Keratinocyte (primary cell): ENCODE measurements at regions not wholly inside any gene's neighbourhood (a gene's known extent, or its start where the extent isn't known, plus 50 kb on each side); places are given as distances from the start of the nearest gene placed in this dataset.

Experiments used
- DNase-seq: peaks from one replicate; pipeline ENCODE4 v3.0.0-alpha.2; 2011; ENCODE audit warnings: low read depth, missing footprints, low spot score
- FAIRE-seq: peaks from 2 replicates; lab custom pipeline; 2011; peaks lifted over from hg19 to GRCh38; lab: Jason Lieb, UNC
- H2AFZ ChIP-seq: 2 replicates; pipeline ENCODE4 v1.6.0; 2012; ENCODE audit warnings: low read length, control low read depth, inconsistent platforms; ENCODE audit not compliant: control insufficient read depth
- H3K27ac ChIP-seq: 2 replicates; pipeline ENCODE4 v1.5.1; 2011; ENCODE audit warnings: low read length; ENCODE audit not compliant: control insufficient read depth, insufficient read depth
- H3K27me3 ChIP-seq: 3 replicates; pipeline ENCODE4 v1.6.0; 2011; ENCODE audit warnings: low read length; ENCODE audit not compliant: control insufficient read depth, insufficient read depth; ENCODE audit errors: extremely low read depth
- H3K36me3 ChIP-seq, 2 experiments: 2 replicates in 1 of 2; 3 replicates in 1 of 2; pipeline ENCODE4 v1.5.1; 2011; ENCODE audit warnings: low read length in 2 of 2, mild to moderate bottlenecking in 1 of 2; ENCODE audit not compliant: control insufficient read depth in 2 of 2, insufficient read depth in 2 of 2; ENCODE audit errors: extremely low read depth in 1 of 2
- H3K4me1 ChIP-seq: 3 replicates; pipeline ENCODE4 v1.5.1; 2011; ENCODE audit warnings: low read length; ENCODE audit not compliant: control insufficient read depth, insufficient read depth; ENCODE audit errors: extremely low read depth
- H3K4me2 ChIP-seq: 3 replicates; pipeline ENCODE4 v1.6.0; 2011; ENCODE audit warnings: low read depth, low read length; ENCODE audit not compliant: control insufficient read depth, insufficient read depth; ENCODE audit errors: extremely low read depth
- H3K4me3 ChIP-seq, 3 experiments: fragments of 200-600 bp in 1 of 3; sonication (generic) in 1 of 3; 2 replicates in 2 of 3; 3 replicates in 1 of 3; pipeline ENCODE4 v1.5.1; 2011 to 2016; ENCODE audit warnings: low read length in 3 of 3, mild to moderate bottlenecking in 3 of 3, control low read depth in 2 of 3, inconsistent platforms in 1 of 3, low read depth in 1 of 3, mixed read lengths in 1 of 3, mixed run types in 1 of 3, moderate library complexity in 1 of 3; ENCODE audit not compliant: control insufficient read depth in 2 of 3, insufficient read depth in 2 of 3; ENCODE audit errors: extremely low read depth in 1 of 3
- H3K79me2 ChIP-seq: 2 replicates; pipeline ENCODE4 v1.6.0; 2012; ENCODE audit warnings: low read length; ENCODE audit not compliant: control insufficient read depth, insufficient read depth
- H3K9ac ChIP-seq: 3 replicates; pipeline ENCODE4 v1.6.0; 2011; ENCODE audit warnings: low read length; ENCODE audit not compliant: control insufficient read depth, insufficient read depth; ENCODE audit errors: extremely low read depth
- H3K9me1 ChIP-seq: 3 replicates; pipeline ENCODE4 v1.6.0; 2011; ENCODE audit warnings: low read length; ENCODE audit not compliant: control insufficient read depth, insufficient read depth; ENCODE audit errors: extremely low read depth
- H3K9me3 ChIP-seq: 2 replicates; pipeline ENCODE4 v1.5.1; 2012; ENCODE audit warnings: low read depth, low read length; ENCODE audit not compliant: control insufficient read depth
- H4K20me1 ChIP-seq: 3 replicates; pipeline ENCODE4 v1.6.0; 2011; ENCODE audit warnings: low read length; ENCODE audit not compliant: control insufficient read depth, insufficient read depth; ENCODE audit errors: extremely low read depth
- CTCF ChIP-seq, 3 experiments: IDR thresholded peaks in 1 of 3; conservative IDR thresholded peaks in 1 of 3; optimal IDR thresholded peaks in 1 of 3; 2 replicates in 2 of 3; 3 replicates in 1 of 3; pipeline versions ENCODE3 to v1.5.1; 2011; ENCODE audit warnings: low read length in 3 of 3, mild to moderate bottlenecking in 3 of 3, moderate library complexity in 2 of 3, control low read depth in 1 of 3, inconsistent platforms in 1 of 3; ENCODE audit not compliant: insufficient read depth in 2 of 3; ENCODE audit errors: extremely low read depth in 1 of 3
- EZH2 ChIP-seq: IDR thresholded peaks from one replicate; pipeline ENCODE4 v1.6.1; 2012; ENCODE audit warnings: inconsistent platforms, mild to moderate bottlenecking, low read length, moderate library complexity
- dilution Hi-C: fragments of 300-500 bp; cut with MboI; formaldehyde crosslinking; loops from one replicate; pipeline ENCODE4 v1.7.0; 2020; ENCODE audit warnings: low sequenced_read_pairs; ENCODE audit not compliant: extremely low pct_ligation_motif_present
- small RNA-seq, 3 experiments: library from RNA; depleted of rRNA; stranded (forward); fragments of <200 nt; gene quantifications; one replicate each; pipeline ENCODE3, GENCODE V24; 2012; ENCODE audit warnings: low read depth in 3 of 3, low replicate concordance in 1 of 3; ENCODE audit not compliant: insufficient read length in 3 of 3

- H3K4me2 ChIP-seq, result no peak overlapping the region
- H4K20me1 ChIP-seq, result no peaks in the 10 kb centered on the region
- no peak for FAIRE-seq
- H3K9me1 ChIP-seq, result no peaks in the 10 kb centered on the region
- no peaks in the 10 kb centered on the region for H3K79me2 ChIP-seq
- H2AFZ ChIP-seq, result no peak overlapping the region
- no peak for TF ChIP-seq CTCF (optimal IDR thresholded peaks at IDR 0.05 in 1 of 3, IDR thresholded peaks at IDR 0.05 in 1 of 3, conservative IDR thresholded peaks at IDR 0.05 in 1 of 3; ENCODE audit: extremely low read depth in 1 of 3, insufficient read depth in 2 of 3, low read length in 3 of 3)
- no peak for TF ChIP-seq EZH2
- no peaks in the 10 kb centered on the region for H3K27me3 ChIP-seq
- H3K36me3 ChIP-seq, result no peaks in the 10 kb centered on the region
- no peak for DNase-seq
- H3K27ac ChIP-seq, result no peak overlapping the region
- dilution Hi-C loops, result no loop called here
- H3K9me3 ChIP-seq, result no peaks in the 10 kb centered on the region
- H3K4me1 ChIP-seq, result no peaks in the 10 kb centered on the region
- no peak overlapping the region for H3K4me3 ChIP-seq
- H3K9ac ChIP-seq, result no peak overlapping the region
These were observed 57.6 kb upstream of the PRKG2 start for GRCh38 chr4:81272671-81273070.

Small RNAs in the stretch of these regions (small RNA-seq; reads per million reads assigned to genes)
- gene RNU5A-2P, result 0 reads per million in 3 experiments
